Cardiac muscle cell (in vitro differentiated cells and primary cell): ENCODE measurements at regions not wholly inside any gene's neighbourhood (a gene's known extent, or its start where the extent isn't known, plus 50 kb on each side); places are given as distances from the start of the nearest gene placed in this dataset.
"Not testable (repeated sequence)": the region's sequence is repeated elsewhere in the genome, so short reads cannot be mapped to it uniquely, and the experiment has no call there.

Source experiments
- DNase-seq, 2 donors: peaks; one replicate each; pipeline versions ENCODE4 v3.0.0 to v3.0.0-alpha.2; 2010 to 2017; ENCODE audit warnings: low read depth in 1 of 2, low spot score in 1 of 2
- H3K27ac ChIP-seq: fragments of 200-600 bp; sonication (generic); 2 replicates; pipeline ENCODE4 v1.5.1; 2016
- H3K27me3 ChIP-seq: fragments of 200-600 bp; sonication (generic); 2 replicates; pipeline ENCODE4 v1.6.0; 2016; ENCODE audit warnings: control low read depth
- H3K36me3 ChIP-seq: fragments of 200-600 bp; sonication (generic); 2 replicates; pipeline ENCODE4 v1.5.1; 2016; ENCODE audit warnings: control low read depth
- H3K4me1 ChIP-seq: fragments of 200-600 bp; sonication (generic); 2 replicates; pipeline ENCODE4 v1.8.1; 2017; ENCODE audit warnings: low read depth, mild to moderate bottlenecking, mixed run types
- H3K4me3 ChIP-seq: fragments of 200-600 bp; sonication (generic); 2 replicates; pipeline ENCODE4 v1.5.1; 2016; ENCODE audit warnings: mild to moderate bottlenecking
- H3K9me3 ChIP-seq: fragments of 200-600 bp; sonication (generic); 2 replicates; pipeline ENCODE4 v1.5.1; 2017; ENCODE audit warnings: low read depth, mild to moderate bottlenecking, control low read depth
- CTCF ChIP-seq: IDR thresholded peaks from 2 replicates; pipeline ENCODE4 v1.5.1; 2012; ENCODE audit warnings: low read depth, mild to moderate bottlenecking, low read length

DNA sequence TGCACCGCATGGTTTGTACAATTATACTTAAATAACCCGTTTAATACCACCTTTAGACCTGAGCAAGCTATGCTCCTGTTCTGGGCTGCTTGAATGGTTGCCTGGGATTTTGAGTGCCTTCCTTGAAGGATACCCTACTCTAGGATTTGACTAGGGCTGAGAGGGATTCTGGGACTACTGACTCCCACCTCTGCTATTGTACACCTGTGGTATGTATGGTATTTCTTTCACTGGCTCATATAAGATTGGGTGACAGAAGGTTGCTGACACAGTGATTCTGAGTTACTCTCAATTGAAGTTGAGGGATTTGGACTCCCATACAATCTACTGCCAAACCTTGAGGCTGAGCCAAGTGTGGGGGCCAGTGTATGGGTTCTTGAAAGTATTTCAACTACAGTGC, 494.4 kb upstream of the SEMA3D start:
- H3K4me3 ChIP-seq, result no peak overlapping the region
- no peak for TF ChIP-seq CTCF
- H3K36me3 ChIP-seq, result no peaks in the 10 kb centered on the region
- no peaks in the 10 kb centered on the region for H3K9me3 ChIP-seq
- H3K27ac ChIP-seq, result no peak overlapping the region
- DNase-seq, result no peak
- H3K4me1 ChIP-seq, result no peaks in the 10 kb centered on the region
- no peaks in the 10 kb centered on the region for H3K27me3 ChIP-seq

DNA sequence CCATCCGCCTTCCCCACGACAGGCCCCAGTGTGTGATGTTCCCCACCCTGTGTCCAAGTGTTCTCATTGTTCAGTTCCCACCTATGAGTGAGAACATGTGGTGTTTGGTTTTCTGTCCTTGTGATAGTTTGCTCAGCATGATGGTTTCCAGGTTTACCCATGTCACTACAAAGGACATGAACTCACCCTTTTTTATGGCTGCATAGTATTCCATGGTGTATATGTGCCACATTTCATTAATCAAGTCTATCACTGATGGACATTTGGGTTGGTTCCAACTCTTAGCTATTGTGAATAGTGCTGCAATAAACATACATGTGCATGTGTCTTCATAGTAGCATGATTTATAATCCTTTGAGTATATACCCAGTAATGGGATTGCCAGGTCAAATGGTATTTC, 488.2 kb upstream of the SEMA3D start:
- H3K27ac ChIP-seq, DNase-seq, H3K4me1 ChIP-seq, H3K36me3 ChIP-seq, H3K27me3 ChIP-seq, H3K9me3 ChIP-seq, H3K4me3 ChIP-seq: not testable (repeated sequence)

GRCh38 chr7:85673876-85674275, 487.0 kb upstream of the SEMA3D start:
- DNase-seq, result no peak
- Histone ChIP-seq H3K4me1 (no peaks in the 10 kb centered on the region), H3K27me3 (no peaks in the 10 kb centered on the region), H3K4me3 (no peak overlapping the region), H3K9me3 (no peaks in the 10 kb centered on the region), H3K27ac (no peak overlapping the region), H3K36me3 (no peaks in the 10 kb centered on the region)
- TF ChIP-seq CTCF, result no peak

- DNase-seq, result no peak
Observed at GRCh38 chr7:85669225-85669624, 482.4 kb upstream of the SEMA3D start.

GRCh38 chr7:85664341-85664740, 477.5 kb upstream of the SEMA3D start:
- DNase-seq, result no peak
- TF ChIP-seq CTCF, result no peak
- no peaks in the 10 kb centered on the region for H3K36me3 ChIP-seq
- no peak overlapping the region for H3K27ac ChIP-seq
- no peaks in the 10 kb centered on the region for H3K9me3 ChIP-seq
- no peak overlapping the region for H3K4me3 ChIP-seq
- H3K4me1 ChIP-seq, result no peaks in the 10 kb centered on the region
- no peaks in the 10 kb centered on the region for H3K27me3 ChIP-seq

More at GRCh38 chr7:85669225-85669624, 482.4 kb upstream of the SEMA3D start:
- H3K9me3 ChIP-seq, result no peaks in the 10 kb centered on the region
- no peaks in the 10 kb centered on the region for H3K4me1 ChIP-seq
- no peak for TF ChIP-seq CTCF
- H3K36me3 ChIP-seq, result no peaks in the 10 kb centered on the region
- no peak overlapping the region for H3K27ac ChIP-seq
- no peaks in the 10 kb centered on the region for H3K27me3 ChIP-seq
- no peak overlapping the region for H3K4me3 ChIP-seq

DNA sequence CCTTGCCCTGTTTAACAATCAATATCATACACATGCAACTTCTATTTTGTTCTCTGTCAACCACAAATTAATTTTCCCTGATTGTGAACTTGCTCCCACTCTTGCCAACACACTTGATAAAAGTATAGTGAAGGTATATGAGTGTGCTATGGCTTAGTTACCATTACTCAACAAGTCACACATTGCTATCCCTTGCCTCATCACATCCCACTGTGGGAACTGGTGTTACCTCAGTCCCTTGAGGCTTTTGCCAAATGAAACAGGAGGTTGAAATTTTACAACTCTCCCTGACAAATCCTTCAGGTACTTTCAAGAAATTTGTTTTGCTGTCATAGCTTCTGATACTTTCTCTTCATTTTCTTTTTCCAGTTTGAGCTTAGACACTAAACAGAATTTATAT, 472.5 kb upstream of the SEMA3D start:
- Histone ChIP-seq H3K27ac (no peak overlapping the region), H3K36me3 (no peaks in the 10 kb centered on the region), H3K27me3 (no peaks in the 10 kb centered on the region), H3K4me3 (no peak overlapping the region), H3K4me1 (no peaks in the 10 kb centered on the region), H3K9me3 (no peaks in the 10 kb centered on the region)
- TF ChIP-seq CTCF, result no peak
- DNase-seq, result peak in 1 of 2 donors; percentile 6
